ENCODE measurements at regions not wholly inside any gene's neighbourhood (a gene's known extent, or its start where the extent isn't known, plus 50 kb on each side); places are given as distances from the start of the nearest gene placed in this dataset.

- no peak for ATAC-seq
These were observed 362.4 kb upstream of the ZNF385D start for GRCh38 chr3:22113453-22113852.

GRCh38 chr3:22115581-22115980 lies 364.6 kb upstream of the ZNF385D start:
- TF ChIP-seq ZNF8 (CRISPR knock-in tag; IDR thresholded peaks at IDR 0.05) = no peak
- TF ChIP-seq ESRRG (CRISPR knock-in tag; IDR thresholded peaks at IDR 0.05) = no peak
- TF ChIP-seq BACH2 (CRISPR knock-in tag; IDR thresholded peaks at IDR 0.05; ENCODE audit: borderline replicate concordance) = no peak
- TF ChIP-seq ZNF70 (CRISPR knock-in tag; IDR thresholded peaks at IDR 0.05) = no peak
- no peak for TF ChIP-seq TOX (CRISPR knock-in tag; IDR thresholded peaks at IDR 0.05; ENCODE audit: borderline replicate concordance)

More at GRCh38 chr3:22113453-22113852, 362.4 kb upstream of the ZNF385D start:
- TF ChIP-seq RARB (CRISPR knock-in tag; IDR thresholded peaks at IDR 0.05) (no peak), ESRRG (CRISPR knock-in tag; IDR thresholded peaks at IDR 0.05) (no peak), TCF4 (CRISPR knock-in tag; IDR thresholded peaks at IDR 0.05; ENCODE audit: borderline replicate concordance) (no peak)

GRCh38 chr3:22117091-22117490 lies 366.1 kb upstream of the ZNF385D start:
- no peak for TF ChIP-seq ZFP3 (CRISPR knock-in tag; IDR thresholded peaks at IDR 0.05)
- no peak for TF ChIP-seq ZNF8 (CRISPR knock-in tag; IDR thresholded peaks at IDR 0.05)
- no peak for TF ChIP-seq ZC3H10 (CRISPR knock-in tag; IDR thresholded peaks at IDR 0.05)
- no peak for TF ChIP-seq CREB5 (CRISPR knock-in tag; IDR thresholded peaks at IDR 0.05; ENCODE audit: low read depth)
- no peak for TF ChIP-seq TSHZ2 (CRISPR knock-in tag; IDR thresholded peaks at IDR 0.05)
- TF ChIP-seq BACH2 (CRISPR knock-in tag; IDR thresholded peaks at IDR 0.05; ENCODE audit: borderline replicate concordance) = no peak
- no peak for TF ChIP-seq SNAI2 (CRISPR knock-in tag; IDR thresholded peaks at IDR 0.05)
- no peak for TF ChIP-seq ZNF70 (CRISPR knock-in tag; IDR thresholded peaks at IDR 0.05)
- no peak for TF ChIP-seq ZFP30 (CRISPR knock-in tag; IDR thresholded peaks at IDR 0.05)
- no peak for TF ChIP-seq RARB (CRISPR knock-in tag; IDR thresholded peaks at IDR 0.05)
- TF ChIP-seq CSRNP3 (CRISPR knock-in tag; IDR thresholded peaks at IDR 0.05) = no peak
- TF ChIP-seq TCF4 (CRISPR knock-in tag; IDR thresholded peaks at IDR 0.05; ENCODE audit: borderline replicate concordance) = no peak
- no peak for TF ChIP-seq OSR1 (CRISPR knock-in tag; IDR thresholded peaks at IDR 0.05)
- no peak for ATAC-seq

More at GRCh38 chr3:22115581-22115980, 364.6 kb upstream of the ZNF385D start:
- no peak for ATAC-seq

GRCh38 chr3:22117751-22118346 lies 366.8 kb upstream of the ZNF385D start:
- ATAC-seq = no peak
- no peak for TF ChIP-seq CSDC2 (CRISPR knock-in tag; IDR thresholded peaks at IDR 0.05)
- no peak for TF ChIP-seq PPARA (CRISPR knock-in tag; IDR thresholded peaks at IDR 0.05; ENCODE audit: borderline replicate concordance)
- no peak for TF ChIP-seq ZC3H10 (CRISPR knock-in tag; IDR thresholded peaks at IDR 0.05)
- TF ChIP-seq ZNF70 (CRISPR knock-in tag; IDR thresholded peaks at IDR 0.05) = no peak
- no peak for TF ChIP-seq ZNF565 (CRISPR knock-in tag; conservative IDR thresholded peaks at IDR 0.05; ENCODE audit: low read depth)
- no peak for TF ChIP-seq ARNTL (CRISPR knock-in tag; IDR thresholded peaks at IDR 0.05; ENCODE audit: borderline replicate concordance, low read depth)
- no peak for TF ChIP-seq TSHZ2 (CRISPR knock-in tag; IDR thresholded peaks at IDR 0.05)
- no peak for TF ChIP-seq ISL1 (CRISPR knock-in tag; IDR thresholded peaks at IDR 0.05)
- TF ChIP-seq ZNF8 (CRISPR knock-in tag; IDR thresholded peaks at IDR 0.05) = no peak
- TF ChIP-seq GLIS3 (CRISPR knock-in tag; IDR thresholded peaks at IDR 0.05) = no peak
- TF ChIP-seq POU6F1 (CRISPR knock-in tag; IDR thresholded peaks at IDR 0.05; ENCODE audit: borderline replicate concordance, low read depth) = no peak
- TF ChIP-seq CSRNP3 (CRISPR knock-in tag; IDR thresholded peaks at IDR 0.05) = no peak
- no peak for TF ChIP-seq OSR1 (CRISPR knock-in tag; IDR thresholded peaks at IDR 0.05)

Measured in SK-N-SH treated with all-trans-retinoic acid at 6 μM for 48 hours (cell line).